Progenitor cell of endocrine pancreas (in vitro differentiated cells): ENCODE measurements at regions not wholly inside any gene's neighbourhood (a gene's known extent, or its start where the extent isn't known, plus 50 kb on each side); places are given as distances from the start of the nearest gene placed in this dataset.
"Not testable (repeated sequence)": the region's sequence is repeated elsewhere in the genome, so short reads cannot be mapped to it uniquely, and the experiment has no call there.

Experiments
- DNase-seq: peaks from one replicate; pipeline ENCODE4 v3.0.0; 2021; ENCODE audit warnings: low spot score; ENCODE audit not compliant: unreplicated experiment
- H3K27ac Mint-ChIP-seq: 2 replicates; pipeline ENCODE4 v1.8.0; 2021; ENCODE audit warnings: mild to moderate bottlenecking, moderate library complexity, mixed read lengths
- H3K27me3 Mint-ChIP-seq: 2 replicates; pipeline ENCODE4 v1.8.0; 2021; ENCODE audit warnings: mixed read lengths
- H3K36me3 Mint-ChIP-seq: 2 replicates; pipeline ENCODE4 v1.8.0; 2022; ENCODE audit warnings: mixed read lengths; ENCODE audit not compliant: insufficient read depth
- H3K4me1 Mint-ChIP-seq: 2 replicates; pipeline ENCODE4 v1.8.0; 2021; ENCODE audit warnings: low read depth, mixed read lengths
- H3K4me3 Mint-ChIP-seq: 2 replicates; pipeline ENCODE4 v1.8.0; 2021; ENCODE audit warnings: low read depth, mild to moderate bottlenecking, moderate library complexity, mixed read lengths
- H3K9me3 Mint-ChIP-seq: 2 replicates; pipeline ENCODE4 v1.8.0; 2021; ENCODE audit warnings: low read depth, mixed read lengths
- TF ChIP-seq, protein P1 (sequence below): fragments of 200-600 bp; sonication (generic); IDR thresholded peaks from one replicate; pipeline ENCODE4 v1.5.0; 2021; ENCODE audit warnings: antibody characterized with exemption, mild to moderate bottlenecking; ENCODE audit not compliant: unreplicated experiment

DNA sequence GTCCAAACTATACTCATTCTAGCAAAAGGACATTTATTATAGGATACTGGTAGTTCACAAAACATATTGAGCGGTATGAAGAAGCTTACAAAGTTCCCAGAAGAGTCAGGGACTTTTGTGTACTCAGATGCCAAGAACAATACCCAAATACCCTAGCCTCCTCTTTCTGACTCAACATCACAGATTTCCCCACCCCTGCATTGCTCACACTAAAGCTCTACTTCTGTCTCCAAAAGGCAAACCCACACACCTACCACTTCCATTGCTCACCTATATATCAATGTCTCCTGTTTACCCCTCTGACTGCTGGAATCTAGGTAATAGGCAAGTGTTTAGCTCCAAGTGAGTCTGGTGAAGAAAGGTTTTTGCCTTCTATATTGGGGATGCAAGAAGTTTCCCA lies 100.7 kb upstream of the HCCS start:
- TF ChIP-seq, protein P1, sequence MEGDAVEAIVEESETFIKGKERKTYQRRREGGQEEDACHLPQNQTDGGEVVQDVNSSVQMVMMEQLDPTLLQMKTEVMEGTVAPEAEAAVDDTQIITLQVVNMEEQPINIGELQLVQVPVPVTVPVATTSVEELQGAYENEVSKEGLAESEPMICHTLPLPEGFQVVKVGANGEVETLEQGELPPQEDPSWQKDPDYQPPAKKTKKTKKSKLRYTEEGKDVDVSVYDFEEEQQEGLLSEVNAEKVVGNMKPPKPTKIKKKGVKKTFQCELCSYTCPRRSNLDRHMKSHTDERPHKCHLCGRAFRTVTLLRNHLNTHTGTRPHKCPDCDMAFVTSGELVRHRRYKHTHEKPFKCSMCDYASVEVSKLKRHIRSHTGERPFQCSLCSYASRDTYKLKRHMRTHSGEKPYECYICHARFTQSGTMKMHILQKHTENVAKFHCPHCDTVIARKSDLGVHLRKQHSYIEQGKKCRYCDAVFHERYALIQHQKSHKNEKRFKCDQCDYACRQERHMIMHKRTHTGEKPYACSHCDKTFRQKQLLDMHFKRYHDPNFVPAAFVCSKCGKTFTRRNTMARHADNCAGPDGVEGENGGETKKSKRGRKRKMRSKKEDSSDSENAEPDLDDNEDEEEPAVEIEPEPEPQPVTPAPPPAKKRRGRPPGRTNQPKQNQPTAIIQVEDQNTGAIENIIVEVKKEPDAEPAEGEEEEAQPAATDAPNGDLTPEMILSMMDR: no peak
- Mint-ChIP-seq H3K9me3 (peaks cover 36% of the 10 kb centered on the region), H3K27me3 (no peaks in the 10 kb centered on the region), H3K27ac (no peak overlapping the region), H3K4me3 (no peak overlapping the region), H3K36me3 (peaks cover 4% of the 10 kb centered on the region), H3K4me1 (no peaks in the 10 kb centered on the region)
- DNase-seq: no peak

- Mint-ChIP-seq H3K4me1 (no peaks in the 10 kb centered on the region), H3K9me3 (peaks cover 28% of the 10 kb centered on the region), H3K27me3 (no peaks in the 10 kb centered on the region), H3K27ac (no peak overlapping the region), H3K36me3 (no peaks in the 10 kb centered on the region), H3K4me3 (no peak overlapping the region)
- TF ChIP-seq, protein P1: no peak
- DNase-seq: no peak
Measured at GRCh38 chrX:11016728-11017127, 94.4 kb upstream of the HCCS start.

DNA sequence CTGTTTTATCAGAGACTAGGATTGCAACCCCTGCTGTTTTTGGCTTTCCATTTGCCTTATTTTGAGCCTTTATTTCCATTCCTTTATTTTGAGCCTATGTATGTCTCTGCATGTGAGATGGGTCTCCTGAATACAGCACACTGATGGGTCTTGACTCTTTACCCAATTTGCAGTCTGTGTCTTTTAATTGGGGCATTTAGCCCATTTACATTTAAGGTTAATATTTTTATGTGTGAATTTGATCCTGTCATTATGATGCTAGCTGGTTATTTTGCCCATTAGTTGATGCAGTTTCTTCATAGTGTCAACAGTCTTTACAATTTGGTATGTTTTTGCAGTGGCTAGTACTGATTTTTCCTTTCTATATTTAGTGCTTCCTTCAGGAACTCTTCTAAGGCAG lies 88.5 kb upstream of the HCCS start:
- not testable (repeated sequence) for H3K36me3 Mint-ChIP-seq, H3K4me3 Mint-ChIP-seq, H3K4me1 Mint-ChIP-seq, DNase-seq, H3K27me3 Mint-ChIP-seq, H3K27ac Mint-ChIP-seq
- peaks cover 48% of the 10 kb centered on the region for H3K9me3 Mint-ChIP-seq

GRCh38 chrX:11039926-11040325 lies 71.2 kb upstream of the HCCS start:
- no peak overlapping the region for H3K4me3 Mint-ChIP-seq
- H3K36me3 Mint-ChIP-seq: no peaks in the 10 kb centered on the region
- H3K27me3 Mint-ChIP-seq: no peaks in the 10 kb centered on the region
- TF ChIP-seq, protein P1: no peak
- peaks cover 19% of the 10 kb centered on the region for H3K9me3 Mint-ChIP-seq
- no peaks in the 10 kb centered on the region for H3K4me1 Mint-ChIP-seq
- DNase-seq: no peak
- H3K27ac Mint-ChIP-seq: no peak overlapping the region

- DNase-seq: no peak
- Mint-ChIP-seq H3K27ac (no peak overlapping the region), H3K9me3 (peaks cover 24% of the 10 kb centered on the region), H3K4me3 (no peak overlapping the region), H3K36me3 (no peaks in the 10 kb centered on the region), H3K4me1 (no peaks in the 10 kb centered on the region), H3K27me3 (no peaks in the 10 kb centered on the region)
- TF ChIP-seq, protein P1: no peak
Measured at GRCh38 chrX:11040405-11040804, 70.7 kb upstream of the HCCS start.

- Mint-ChIP-seq H3K27ac (no peak overlapping the region), H3K36me3 (peaks cover 2% of the 10 kb centered on the region), H3K4me3 (no peak overlapping the region), H3K9me3 (peaks cover 28% of the 10 kb centered on the region), H3K27me3 (no peaks in the 10 kb centered on the region), H3K4me1 (no peaks in the 10 kb centered on the region)
- TF ChIP-seq, protein P1: no peak
- DNase-seq: no peak
Measured at GRCh38 chrX:11040996-11041395, 70.1 kb upstream of the HCCS start.
